ENCODE measurements at regions not wholly inside any gene's neighbourhood (a gene's known extent, or its start where the extent isn't known, plus 50 kb on each side); places are given as distances from the start of the nearest gene placed in this dataset.

- no peak for TF ChIP-seq CREB1 (IDR thresholded peaks at IDR 0.05; ENCODE audit: low read depth)
- TF ChIP-seq RAD21 (IDR thresholded peaks at IDR 0.05; ENCODE audit: low read depth) = no peak
- TF ChIP-seq TAF1 (IDR thresholded peaks at IDR 0.05; ENCODE audit: low read depth) = no peak
- no peak for TF ChIP-seq YY1 (IDR thresholded peaks at IDR 0.05; ENCODE audit: low read depth)
- TF ChIP-seq FOXM1 (IDR thresholded peaks at IDR 0.05; ENCODE audit: borderline replicate concordance, low read depth) = no peak
- TF ChIP-seq ZBTB7A (IDR thresholded peaks at IDR 0.05; ENCODE audit: low read depth) = no peak
- no peak for TF ChIP-seq NFIC (IDR thresholded peaks at IDR 0.05)
- TF ChIP-seq CEBPB (IDR thresholded peaks at IDR 0.05) = no peak
- no peak for TF ChIP-seq EGR1 (IDR thresholded peaks at IDR 0.05)
- no peak for TF ChIP-seq EP300 (IDR thresholded peaks at IDR 0.05; ENCODE audit: borderline replicate concordance)
- TF ChIP-seq MAX (IDR thresholded peaks at IDR 0.05) = no peak
- no peak for TF ChIP-seq TEAD4 (IDR thresholded peaks at IDR 0.05)
- no peak for TF ChIP-seq REST (IDR thresholded peaks at IDR 0.05; ENCODE audit: low read depth)
- no peak for TF ChIP-seq TCF12 (IDR thresholded peaks at IDR 0.05; ENCODE audit: low read depth)
- TF ChIP-seq USF1 (IDR thresholded peaks at IDR 0.05) = no peak
Measured at GRCh38 chr21:19692231-19692630, 1288.6 kb upstream of the TMPRSS15 start.

- TF ChIP-seq USF1 (IDR thresholded peaks at IDR 0.05) (no peak), CEBPB (IDR thresholded peaks at IDR 0.05) (no peak), TEAD4 (IDR thresholded peaks at IDR 0.05) (no peak), EGR1 (IDR thresholded peaks at IDR 0.05) (no peak), CREB1 (IDR thresholded peaks at IDR 0.05; ENCODE audit: low read depth) (no peak), EP300 (IDR thresholded peaks at IDR 0.05; ENCODE audit: borderline replicate concordance) (no peak), TAF1 (IDR thresholded peaks at IDR 0.05; ENCODE audit: low read depth) (no peak), RAD21 (IDR thresholded peaks at IDR 0.05; ENCODE audit: low read depth) (no peak), NFIC (IDR thresholded peaks at IDR 0.05) (no peak), MAX (IDR thresholded peaks at IDR 0.05) (no peak), YY1 (IDR thresholded peaks at IDR 0.05; ENCODE audit: low read depth) (no peak)
Measured at GRCh38 chr21:19695796-19696195, 1292.2 kb upstream of the TMPRSS15 start.

- TF ChIP-seq REST (IDR thresholded peaks at IDR 0.05; ENCODE audit: low read depth) (no peak), NFIC (IDR thresholded peaks at IDR 0.05) (no peak), RAD21 (IDR thresholded peaks at IDR 0.05; ENCODE audit: low read depth) (no peak), FOXM1 (IDR thresholded peaks at IDR 0.05; ENCODE audit: borderline replicate concordance, low read depth) (no peak), YY1 (IDR thresholded peaks at IDR 0.05; ENCODE audit: low read depth) (no peak), ZBTB7A (IDR thresholded peaks at IDR 0.05; ENCODE audit: low read depth) (no peak), CEBPB (IDR thresholded peaks at IDR 0.05) (no peak), TEAD4 (IDR thresholded peaks at IDR 0.05) (no peak), EGR1 (IDR thresholded peaks at IDR 0.05) (no peak), CREB1 (IDR thresholded peaks at IDR 0.05; ENCODE audit: low read depth) (no peak), TCF12 (IDR thresholded peaks at IDR 0.05; ENCODE audit: low read depth) (no peak), EP300 (IDR thresholded peaks at IDR 0.05; ENCODE audit: borderline replicate concordance) (no peak), TAF1 (IDR thresholded peaks at IDR 0.05; ENCODE audit: low read depth) (no peak), USF1 (IDR thresholded peaks at IDR 0.05) (no peak), MAX (IDR thresholded peaks at IDR 0.05) (no peak)
Measured at GRCh38 chr21:19700476-19700875, 1296.9 kb upstream of the TMPRSS15 start.

GRCh38 chr21:19702726-19703125, 1295.5 kb upstream of the NCAM2 start:
- no peak for TF ChIP-seq RAD21 (IDR thresholded peaks at IDR 0.05; ENCODE audit: low read depth)
- TF ChIP-seq EP300 (IDR thresholded peaks at IDR 0.05; ENCODE audit: borderline replicate concordance) = no peak
- TF ChIP-seq MAX (IDR thresholded peaks at IDR 0.05) = no peak
- TF ChIP-seq USF1 (IDR thresholded peaks at IDR 0.05) = no peak
- no peak for TF ChIP-seq EGR1 (IDR thresholded peaks at IDR 0.05)
- TF ChIP-seq FOXM1 (IDR thresholded peaks at IDR 0.05; ENCODE audit: borderline replicate concordance, low read depth) = no peak
- no peak for TF ChIP-seq REST (IDR thresholded peaks at IDR 0.05; ENCODE audit: low read depth)
- no peak for TF ChIP-seq TAF1 (IDR thresholded peaks at IDR 0.05; ENCODE audit: low read depth)
- TF ChIP-seq YY1 (IDR thresholded peaks at IDR 0.05; ENCODE audit: low read depth) = no peak
- TF ChIP-seq CREB1 (IDR thresholded peaks at IDR 0.05; ENCODE audit: low read depth) = no peak
- TF ChIP-seq ZBTB7A (IDR thresholded peaks at IDR 0.05; ENCODE audit: low read depth) = no peak
- TF ChIP-seq TCF12 (IDR thresholded peaks at IDR 0.05; ENCODE audit: low read depth) = no peak
- no peak for TF ChIP-seq NFIC (IDR thresholded peaks at IDR 0.05)
- TF ChIP-seq CEBPB (IDR thresholded peaks at IDR 0.05) = no peak
- TF ChIP-seq TEAD4 (IDR thresholded peaks at IDR 0.05) = no peak
